Muscle layer of colon (tissue), 2 donors: ENCODE measurements at regions not wholly inside any gene's neighbourhood (a gene's known extent, or its start where the extent isn't known, plus 50 kb on each side); places are given as distances from the start of the nearest gene placed in this dataset.

Experiments
- H3K27ac ChIP-seq: one replicate; pipeline ENCODE4 v1.7.0; 2013; ENCODE audit warnings: low read depth, mild to moderate bottlenecking, low read length, moderate library complexity
- H3K27me3 ChIP-seq, 2 donors: one replicate each; pipeline ENCODE4 v1.7.0; 2013; ENCODE audit warnings: low read length in 2 of 2, mild to moderate bottlenecking in 2 of 2; ENCODE audit not compliant: insufficient read depth in 2 of 2, control insufficient read depth in 1 of 2
- H3K36me3 ChIP-seq: one replicate; pipeline ENCODE4 v1.7.0; 2013; ENCODE audit warnings: mild to moderate bottlenecking, low read length; ENCODE audit not compliant: insufficient read depth
- H3K4me1 ChIP-seq: one replicate; pipeline ENCODE4 v1.7.0; 2013; ENCODE audit warnings: mild to moderate bottlenecking, low read length; ENCODE audit not compliant: insufficient read depth
- H3K4me3 ChIP-seq, 2 donors: one replicate each; pipeline ENCODE4 v1.7.0; 2013; ENCODE audit warnings: low read length in 2 of 2, low read depth in 1 of 2, mild to moderate bottlenecking in 1 of 2, moderate library complexity in 1 of 2
- H3K9ac ChIP-seq: one replicate; pipeline ENCODE4 v1.7.0; 2013; ENCODE audit warnings: low read length
- H3K9me3 ChIP-seq: one replicate; pipeline ENCODE4 v1.7.0; 2013; ENCODE audit warnings: mild to moderate bottlenecking, low read length
- donor health status: abdominal sarcoma.
- donor health status: Adenocarcinoma of cecum.

DNA sequence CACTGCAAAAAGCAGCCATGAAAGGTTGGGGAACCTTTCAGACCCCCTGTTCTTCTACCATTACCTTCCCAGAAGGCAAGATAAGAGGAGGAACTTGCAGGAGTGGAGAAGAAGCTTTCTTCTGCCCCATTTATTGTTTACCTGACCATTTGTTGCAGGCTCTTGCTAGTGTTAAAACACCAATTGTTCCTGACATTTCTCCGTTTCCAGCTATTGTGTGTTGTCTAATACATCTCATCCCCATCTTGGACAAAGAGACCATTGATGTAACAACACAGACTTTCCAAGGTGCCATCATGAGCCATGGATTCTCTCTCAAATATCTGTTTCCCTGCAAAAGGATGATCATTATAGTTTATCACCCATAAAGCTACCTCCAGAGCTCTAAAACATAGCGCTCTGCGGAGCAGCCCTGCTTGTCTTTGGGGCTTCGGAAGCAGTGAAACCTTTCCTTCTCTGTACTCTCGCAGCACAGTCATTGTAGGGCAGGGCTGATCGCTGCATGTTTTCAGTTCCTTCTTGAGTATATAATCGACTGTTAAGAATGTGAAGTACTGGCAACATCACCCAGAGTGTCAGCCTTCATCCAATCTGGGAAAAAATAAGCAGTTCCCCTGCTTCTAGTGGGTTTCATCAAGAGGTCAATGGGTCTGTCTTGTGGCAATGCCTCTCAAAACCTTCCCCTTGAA is 680.0 kb downstream of the SEMA5A start:
- Histone ChIP-seq H3K9me3 (no peaks in the 10 kb centered on the region), H3K4me3 (no peak overlapping the region), H3K27ac (no peak overlapping the region), H3K27me3 (no peaks in the 10 kb centered on the region), H3K36me3 (no peaks in the 10 kb centered on the region), H3K4me1 (no peaks in the 10 kb centered on the region), H3K9ac (no peak overlapping the region)

DNA sequence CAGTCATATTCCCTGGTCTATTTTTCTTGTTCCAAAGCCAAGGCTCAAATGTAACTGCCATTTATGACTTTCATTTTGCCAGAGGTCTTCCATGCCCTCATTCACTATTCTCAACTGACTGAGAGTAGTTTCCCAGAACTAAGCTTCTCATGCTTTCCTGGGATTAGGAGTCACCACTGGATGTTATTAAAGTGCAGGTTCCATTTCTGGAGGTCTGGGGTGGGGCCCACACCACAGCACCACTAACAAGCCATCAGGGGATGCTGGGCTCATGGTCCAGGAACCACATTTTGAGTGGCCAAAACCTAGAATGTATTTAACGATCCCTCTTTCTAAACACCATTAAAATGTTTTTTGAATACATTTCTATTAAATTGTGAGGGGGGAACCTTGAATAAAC is 677.6 kb downstream of the SEMA5A start:
- Histone ChIP-seq H3K36me3 (no peaks in the 10 kb centered on the region), H3K27me3 (no peaks in the 10 kb centered on the region), H3K27ac (no peak overlapping the region), H3K9me3 (no peaks in the 10 kb centered on the region), H3K4me3 (no peak overlapping the region), H3K9ac (no peak overlapping the region), H3K4me1 (no peaks in the 10 kb centered on the region)

DNA sequence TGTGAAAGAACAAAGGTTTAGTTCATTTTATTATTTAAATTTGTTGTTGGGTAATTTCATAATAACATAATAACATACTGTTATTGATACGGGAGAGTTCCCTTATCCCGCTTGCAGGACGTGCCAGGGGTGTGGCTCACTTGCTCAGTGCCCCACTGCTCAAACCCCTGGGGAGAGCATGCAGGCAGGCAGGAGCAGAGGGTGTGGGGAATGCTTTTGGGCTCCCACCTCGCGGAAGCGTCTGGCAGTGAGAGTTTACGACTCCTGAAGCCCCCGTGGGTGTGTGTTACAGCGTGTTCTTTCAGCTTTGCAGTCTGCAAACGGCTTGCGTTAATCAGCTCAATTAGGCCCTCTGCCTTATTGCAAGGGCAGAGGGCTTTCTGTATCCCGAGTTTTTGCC is 675.9 kb downstream of the SEMA5A start:
- H3K4me1 ChIP-seq, result no peaks in the 10 kb centered on the region
- no peak overlapping the region for H3K4me3 ChIP-seq
- H3K9ac ChIP-seq, result no peak overlapping the region
- H3K36me3 ChIP-seq, result no peaks in the 10 kb centered on the region
- H3K9me3 ChIP-seq, result no peaks in the 10 kb centered on the region
- no peak overlapping the region for H3K27ac ChIP-seq
- H3K27me3 ChIP-seq, result no peaks in the 10 kb centered on the region

DNA sequence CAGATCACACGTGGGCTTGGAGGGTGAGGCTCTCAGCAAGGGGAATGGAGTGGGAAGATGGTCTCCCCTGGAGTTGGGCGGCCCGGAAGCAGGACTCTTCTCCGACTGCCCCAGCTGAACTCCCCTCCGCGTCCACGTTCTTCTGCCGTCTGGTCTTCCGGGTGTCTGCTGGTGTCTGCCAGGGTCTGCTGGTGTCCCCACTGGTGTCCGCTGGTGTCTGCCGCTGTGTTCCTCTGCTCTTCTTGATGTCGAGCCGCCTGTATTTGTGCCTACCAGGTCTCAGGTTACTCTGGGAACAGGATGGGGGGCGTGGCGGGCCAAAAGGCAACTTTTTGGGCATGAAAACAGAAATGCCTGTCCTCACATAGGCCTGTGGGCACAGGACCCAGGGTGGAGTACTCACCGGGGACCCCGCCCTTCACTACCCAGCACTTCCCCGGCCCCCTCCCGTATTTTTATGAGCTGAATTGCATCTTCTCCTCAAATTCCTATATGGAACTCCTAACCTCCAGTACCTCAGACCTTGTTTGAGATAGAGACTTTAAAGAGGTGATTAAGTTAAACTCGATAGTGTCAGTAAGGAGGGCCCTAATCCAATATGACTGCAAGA is 675.4 kb downstream of the SEMA5A start:
- H3K4me3 ChIP-seq, result no peak overlapping the region
- no peak overlapping the region for H3K9ac ChIP-seq
- no peaks in the 10 kb centered on the region for H3K27me3 ChIP-seq
- no peaks in the 10 kb centered on the region for H3K9me3 ChIP-seq
- no peaks in the 10 kb centered on the region for H3K36me3 ChIP-seq
- H3K4me1 ChIP-seq, result no peaks in the 10 kb centered on the region
- H3K27ac ChIP-seq, result no peak overlapping the region

DNA sequence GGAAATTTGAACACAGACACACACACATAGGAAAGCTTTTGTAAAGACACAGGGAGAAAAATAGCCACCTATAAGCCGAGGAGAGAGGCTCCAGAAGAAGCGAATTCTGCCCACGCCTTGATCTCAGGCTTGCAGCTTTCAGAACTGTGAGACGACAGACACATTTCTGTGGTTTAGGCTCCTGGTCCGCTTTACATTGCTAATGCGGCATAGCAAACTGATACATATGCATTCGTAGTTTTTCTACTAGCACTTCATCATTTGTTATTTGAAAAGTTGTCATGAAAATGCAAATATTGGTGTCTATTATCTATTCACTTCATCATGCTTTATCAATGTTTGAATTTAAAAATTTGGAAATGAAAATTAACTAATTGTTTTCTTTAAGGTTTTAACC is 674.9 kb downstream of the SEMA5A start:
- H3K9me3 ChIP-seq, result no peaks in the 10 kb centered on the region
- no peaks in the 10 kb centered on the region for H3K27me3 ChIP-seq
- no peak overlapping the region for H3K4me3 ChIP-seq
- no peak overlapping the region for H3K27ac ChIP-seq
- H3K9ac ChIP-seq, result no peak overlapping the region
- H3K36me3 ChIP-seq, result no peaks in the 10 kb centered on the region
- no peaks in the 10 kb centered on the region for H3K4me1 ChIP-seq

DNA sequence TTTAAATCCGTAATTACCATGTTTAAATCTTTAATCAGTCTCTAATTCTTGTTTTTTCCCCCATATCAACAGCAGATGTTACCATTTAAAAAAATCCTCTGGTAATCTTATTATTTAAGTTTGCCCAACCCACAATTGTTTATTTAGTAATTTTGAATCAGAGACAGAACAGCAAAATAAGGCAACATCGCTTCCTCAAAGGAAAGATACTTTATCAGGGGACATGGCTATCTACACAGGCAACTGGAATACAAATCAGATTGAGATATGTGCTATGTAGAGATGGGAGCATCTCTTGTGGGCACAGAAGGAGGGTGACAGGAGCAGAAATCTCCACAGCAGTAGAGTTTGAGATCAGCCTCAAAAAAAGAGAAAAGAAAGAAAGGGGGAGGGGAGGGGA is 674.4 kb downstream of the SEMA5A start:
- Histone ChIP-seq H3K36me3 (no peaks in the 10 kb centered on the region), H3K27me3 (no peaks in the 10 kb centered on the region), H3K9ac (no peak overlapping the region), H3K9me3 (no peaks in the 10 kb centered on the region), H3K4me3 (no peak overlapping the region), H3K27ac (no peak overlapping the region), H3K4me1 (no peaks in the 10 kb centered on the region)

DNA sequence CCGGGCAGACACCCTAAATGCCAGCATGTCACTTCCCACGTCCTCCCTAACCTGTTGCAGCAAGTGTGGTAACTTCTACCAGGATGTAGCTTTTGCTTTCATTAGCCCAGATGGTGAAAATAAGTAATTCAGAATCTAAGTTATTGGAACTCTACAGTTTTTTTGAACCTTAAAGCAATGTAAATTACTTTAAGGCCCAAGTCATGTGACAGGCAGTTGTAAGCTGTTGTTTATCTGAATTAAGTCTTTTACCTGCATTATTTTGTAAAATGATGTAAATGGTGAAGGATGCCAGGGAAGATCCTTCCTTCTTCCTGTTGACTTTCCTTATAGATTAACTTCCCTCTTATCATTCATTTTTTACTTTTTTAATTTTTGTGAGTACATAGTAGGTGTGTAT is 670.2 kb downstream of the SEMA5A start:
- no peaks in the 10 kb centered on the region for H3K4me1 ChIP-seq
- no peak overlapping the region for H3K27ac ChIP-seq
- no peaks in the 10 kb centered on the region for H3K9me3 ChIP-seq
- no peaks in the 10 kb centered on the region for H3K36me3 ChIP-seq
- H3K27me3 ChIP-seq, result no peaks in the 10 kb centered on the region
- no peak overlapping the region for H3K4me3 ChIP-seq
- H3K9ac ChIP-seq, result no peak overlapping the region

DNA sequence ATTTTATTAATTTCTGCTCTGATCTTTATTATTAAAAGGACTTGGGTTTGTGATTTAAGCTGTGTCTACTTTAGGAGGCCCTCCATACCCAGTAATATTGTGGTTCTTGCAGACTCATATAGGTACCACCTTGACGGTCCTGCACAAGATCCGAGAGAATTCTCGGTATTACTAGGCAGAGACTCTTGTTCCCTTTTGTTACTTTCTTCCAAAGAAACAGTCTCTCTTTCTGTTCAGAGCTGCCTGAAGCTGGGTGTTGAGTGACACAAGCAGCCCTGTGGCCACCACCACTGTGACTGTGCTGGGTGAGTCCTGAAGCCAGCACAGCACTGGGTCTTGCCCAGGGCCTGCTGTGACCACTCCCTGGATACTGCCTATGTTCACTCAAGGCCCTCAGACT is 666.6 kb downstream of the SEMA5A start:
- Histone ChIP-seq H3K4me3 (no peak overlapping the region), H3K27me3 (no peaks in the 10 kb centered on the region), H3K27ac (no peak overlapping the region), H3K9ac (no peak overlapping the region), H3K36me3 (no peaks in the 10 kb centered on the region), H3K9me3 (no peaks in the 10 kb centered on the region), H3K4me1 (no peaks in the 10 kb centered on the region)

DNA sequence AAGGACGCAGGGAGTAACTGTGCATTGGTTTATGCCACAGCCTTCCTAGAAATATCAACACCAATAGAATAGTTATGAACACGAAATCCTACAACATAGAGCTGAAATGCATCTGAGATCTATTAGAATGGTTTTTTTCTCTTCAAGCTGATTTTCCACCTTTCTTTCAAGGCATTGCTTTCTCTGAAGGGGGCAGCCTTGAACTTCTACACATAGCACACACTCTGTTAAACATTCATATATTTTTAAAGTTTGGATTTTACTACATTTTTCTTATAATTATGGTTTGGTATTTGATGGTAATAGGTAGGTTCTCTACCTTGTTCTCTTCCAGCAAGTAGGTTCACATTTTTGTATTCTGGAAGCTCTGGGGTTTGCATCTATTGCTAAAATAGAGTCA is 661.8 kb downstream of the SEMA5A start:
- H3K4me1 ChIP-seq, result no peaks in the 10 kb centered on the region
- no peak overlapping the region for H3K9ac ChIP-seq
- H3K9me3 ChIP-seq, result no peaks in the 10 kb centered on the region
- H3K27me3 ChIP-seq, result no peaks in the 10 kb centered on the region
- no peak overlapping the region for H3K27ac ChIP-seq
- H3K4me3 ChIP-seq, result no peak overlapping the region
- no peaks in the 10 kb centered on the region for H3K36me3 ChIP-seq

DNA sequence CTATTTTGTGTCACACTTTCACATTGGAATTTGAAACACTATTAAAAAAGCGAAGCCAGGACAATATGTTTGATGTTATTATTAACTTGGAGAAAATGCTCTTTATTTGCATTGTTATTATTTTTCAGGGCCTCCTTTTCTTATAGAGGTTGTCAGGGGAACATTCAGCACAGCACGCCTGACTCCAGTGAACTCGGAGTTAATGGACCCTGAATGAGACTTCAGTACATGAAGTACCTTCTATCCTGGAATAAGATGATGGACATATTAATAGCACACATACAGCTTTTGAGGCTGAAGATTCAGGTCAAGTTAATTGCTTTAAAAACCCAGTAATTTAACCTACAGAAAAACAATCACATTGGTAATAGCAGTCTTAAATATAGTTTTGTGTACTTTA is 652.9 kb downstream of the SEMA5A start:
- H3K4me3 ChIP-seq, result no peak overlapping the region
- H3K4me1 ChIP-seq, result no peaks in the 10 kb centered on the region
- H3K36me3 ChIP-seq, result no peaks in the 10 kb centered on the region
- H3K9me3 ChIP-seq, result no peaks in the 10 kb centered on the region
- H3K27ac ChIP-seq, result no peak overlapping the region
- H3K27me3 ChIP-seq, result no peaks in the 10 kb centered on the region
- H3K9ac ChIP-seq, result no peak overlapping the region

DNA sequence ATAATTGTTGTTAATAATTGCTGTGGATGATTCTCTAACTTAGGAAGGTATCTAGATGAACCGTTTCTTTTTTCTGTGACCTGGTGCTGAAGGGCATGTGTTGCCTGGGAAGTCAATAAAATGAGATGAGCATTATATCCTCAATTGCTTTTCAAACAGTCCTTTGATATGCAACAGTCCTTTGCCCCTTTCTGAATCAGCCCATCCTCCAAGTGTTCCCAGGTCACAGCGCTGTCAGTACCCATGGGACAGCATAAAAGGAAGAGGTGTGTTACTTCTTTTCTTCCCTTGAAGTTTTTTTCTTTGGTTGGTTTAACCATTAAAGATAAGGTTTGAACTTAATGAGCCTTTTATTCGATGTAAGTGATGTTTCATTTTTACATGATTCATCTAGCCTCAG is 651.8 kb downstream of the SEMA5A start:
- Histone ChIP-seq H3K36me3 (no peaks in the 10 kb centered on the region), H3K9me3 (no peaks in the 10 kb centered on the region), H3K27ac (no peak overlapping the region), H3K4me3 (no peak overlapping the region), H3K27me3 (no peaks in the 10 kb centered on the region), H3K4me1 (no peaks in the 10 kb centered on the region), H3K9ac (no peak overlapping the region)

DNA sequence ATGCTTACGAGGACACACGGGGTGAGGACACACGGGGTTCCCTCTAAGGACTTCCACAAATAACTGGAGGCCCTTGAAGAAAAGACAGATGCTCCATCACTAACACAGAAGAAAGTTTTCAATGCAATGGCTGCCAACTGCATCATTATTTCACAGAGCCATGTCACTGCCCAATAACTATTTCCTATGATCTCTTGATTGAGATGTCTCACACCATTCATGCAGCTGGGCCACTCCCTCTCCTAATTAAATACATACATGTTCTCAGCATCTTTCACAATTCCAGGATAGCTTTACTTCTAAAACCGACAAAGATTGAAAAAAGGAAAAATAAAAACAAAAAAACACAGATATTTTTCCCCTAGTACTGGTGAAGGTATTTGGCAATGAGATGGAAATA is 650.8 kb downstream of the SEMA5A start:
- Histone ChIP-seq H3K27me3 (no peaks in the 10 kb centered on the region), H3K4me1 (no peaks in the 10 kb centered on the region), H3K9ac (no peak overlapping the region), H3K36me3 (no peaks in the 10 kb centered on the region), H3K27ac (no peak overlapping the region), H3K4me3 (no peak overlapping the region), H3K9me3 (no peaks in the 10 kb centered on the region)
